HCT116 (cell line): ENCODE measurements at regions not wholly inside any gene's neighbourhood (a gene's known extent, or its start where the extent isn't known, plus 50 kb on each side); places are given as distances from the start of the nearest gene placed in this dataset.

Experiments
- ATAC-seq: fragments of 200-7000 bp; cut with Tn5 transposase; 2 replicates; pipeline ENCODE4 v1.9.1; 2020; ENCODE audit warnings: mild to moderate bottlenecking, moderate library complexity
- BruUV-seq: library from RNA; stranded (reverse); fragments of 400-500 nt; replicated peaks from 2 replicates; lab custom pipeline; 2021; lab: Mats Ljungman, UMichigan
- CTCF ChIA-PET: fragments of 300-600 bp; sonication (Branson Sonifier 250); formaldehyde crosslinking; loops from one replicate; lab custom pipeline; 2021; ENCODE audit warnings: antibody characterized with exemption; lab: Charles Lee
- POLR2A ChIA-PET: fragments of 300-600, 350-600 bp; sonication (Branson Sonifier 250); formaldehyde crosslinking; loops from one replicate; lab custom pipeline; 2021; ENCODE audit warnings: antibody characterized with exemption; lab: Charles Lee
- RAD21 ChIA-PET, 2 experiments: fragments of 300-600 bp; sonication (Branson Sonifier 250); formaldehyde crosslinking; loops; one replicate each; lab custom pipeline; 2023; ENCODE audit warnings: low total read pairs in 2 of 2; ENCODE audit not compliant: uncharacterized antibody in 2 of 2, unreplicated experiment in 2 of 2, low non-redundant PET in 1 of 2; lab: Charles Lee
- DNase-seq: peaks from one replicate; pipeline ENCODE4 v3.0.0-alpha.2; 2010; ENCODE audit warnings: low read depth, low spot score
- H2AFZ ChIP-seq: fragments of 200-600 bp; shearing (Covaris generic), sonication (generic); 2 replicates; pipeline ENCODE4 v1.6.1; 2017; ENCODE audit warnings: low read depth, mixed run types, mixed read lengths, antibody characterized with exemption, low read length; ENCODE audit not compliant: poor library complexity, severe bottlenecking
- H3K27ac ChIP-seq: 2 replicates; pipeline ENCODE4 v1.5.1; 2012; ENCODE audit warnings: low read depth, low read length
- H3K27me3 ChIP-seq: fragments of 200-600 bp; sonication (generic); 2 replicates; pipeline ENCODE4 v1.6.1; 2016; ENCODE audit warnings: mixed run types, low read length, mixed read lengths; ENCODE audit not compliant: insufficient read depth
- H3K36me3 ChIP-seq, 2 experiments: fragments of 200-500 bp in 1 of 2; fragments of 200-600 bp in 1 of 2; sonication (Bioruptor generic) in 1 of 2; sonication (generic) in 1 of 2; 2 replicates each; pipeline versions ENCODE4 v1.5.1 to v1.6.1; 2014 to 2016; ENCODE audit warnings: low read length in 2 of 2, inconsistent platforms in 1 of 2, mixed read lengths in 1 of 2, mixed run types in 1 of 2; ENCODE audit not compliant: insufficient read depth in 2 of 2, control insufficient read depth in 1 of 2
- H3K4me1 ChIP-seq, 2 experiments: fragments of 200-600 bp in 1 of 2; sonication (generic) in 1 of 2; 2 replicates each; pipeline versions ENCODE4 v1.5.1 to v1.6.1; 2012 to 2017; ENCODE audit warnings: low read length in 2 of 2, inconsistent platforms in 1 of 2, mild to moderate bottlenecking in 1 of 2, mixed read lengths in 1 of 2, mixed run types in 1 of 2, moderate library complexity in 1 of 2; ENCODE audit not compliant: insufficient read depth in 2 of 2, control insufficient read depth in 1 of 2
- H3K4me2 ChIP-seq: fragments of 200-600 bp; sonication (generic); 2 replicates; pipeline ENCODE4 v1.6.1; 2017; ENCODE audit warnings: mixed run types, low read length, mixed read lengths
- H3K4me3 ChIP-seq, 2 experiments: fragments of 200-600 bp in 1 of 2; sonication (generic) in 1 of 2; replicated peaks in 1 of 2; 2 replicates each; pipeline ENCODE4 v1.5.1; 2011 to 2016; ENCODE audit warnings: low read length in 2 of 2, control low read depth in 1 of 2, low read depth in 1 of 2, mild to moderate bottlenecking in 1 of 2, mixed read lengths in 1 of 2, mixed run types in 1 of 2
- H3K79me2 ChIP-seq: fragments of 200-600 bp; sonication (generic); 2 replicates; pipeline ENCODE4 v1.6.1; 2017; ENCODE audit warnings: mild to moderate bottlenecking, mixed run types, low read length, moderate library complexity, mixed read lengths; ENCODE audit not compliant: insufficient read depth
- H3K9ac ChIP-seq: fragments of 200-600 bp; sonication (generic); 2 replicates; pipeline ENCODE4 v1.6.1; 2016; ENCODE audit warnings: low read length, mixed read lengths
- H3K9me2 ChIP-seq: fragments of 200-600 bp; sonication (generic), shearing (Covaris generic); 2 replicates; pipeline ENCODE4 v1.6.1; 2017; ENCODE audit warnings: mixed run types, mild to moderate bottlenecking, moderate library complexity; ENCODE audit not compliant: insufficient read depth
- H3K9me3 ChIP-seq, 2 experiments: fragments of 200-500 bp in 1 of 2; fragments of 200-600 bp in 1 of 2; sonication (Bioruptor generic) in 1 of 2; sonication (generic) in 1 of 2; 2 replicates each; pipeline ENCODE4 v1.6.1; 2014 to 2017; ENCODE audit warnings: low read length in 2 of 2, mixed read lengths in 2 of 2, inconsistent platforms in 1 of 2, low read depth in 1 of 2, mild to moderate bottlenecking in 1 of 2, mixed run types in 1 of 2, moderate library complexity in 1 of 2; ENCODE audit not compliant: control insufficient read depth in 1 of 2, insufficient read depth in 1 of 2
- H4K20me1 ChIP-seq: fragments of 200-600 bp; sonication (generic), shearing (Covaris generic); 2 replicates; pipeline ENCODE4 v1.6.1; 2017; ENCODE audit warnings: mixed run types, mild to moderate bottlenecking, moderate library complexity; ENCODE audit not compliant: insufficient read depth
- CBX3 ChIP-seq: IDR thresholded peaks from 2 replicates; pipeline ENCODE4 v1.6.1; 2012; ENCODE audit warnings: low read depth
- CEBPB ChIP-seq: IDR thresholded peaks from 2 replicates; pipeline ENCODE4 v1.6.1; 2012; ENCODE audit warnings: low read depth
- EGR1 ChIP-seq: IDR thresholded peaks from 2 replicates; pipeline ENCODE4 v1.6.1; 2012; ENCODE audit warnings: low read depth
- EZH2phosphoT487 ChIP-seq: fragments of 200-600 bp; IDR thresholded peaks from 2 replicates; pipeline ENCODE4 v1.6.1; 2018; ENCODE audit warnings: antibody characterized with exemption, borderline replicate concordance
- FOSL1 ChIP-seq: IDR thresholded peaks from 2 replicates; pipeline ENCODE4 v1.6.1; 2012; ENCODE audit warnings: low read depth
- JUND ChIP-seq: IDR thresholded peaks from 2 replicates; pipeline ENCODE4 v1.6.1; 2012
- POLR2A ChIP-seq: IDR thresholded peaks from 2 replicates; pipeline ENCODE4 v1.7.0; 2011; ENCODE audit warnings: borderline replicate concordance; ENCODE audit not compliant: insufficient read depth, insufficient read length; ENCODE audit errors: extremely low read depth
- POLR2AphosphoS5 ChIP-seq: IDR thresholded peaks from 2 replicates; pipeline ENCODE4 v1.6.1; 2011; ENCODE audit warnings: mild to moderate bottlenecking, low read depth, low read length, moderate library complexity
- RAD21 ChIP-seq: IDR thresholded peaks from 2 replicates; pipeline ENCODE4 v1.6.1; 2012; ENCODE audit warnings: low read depth, mild to moderate bottlenecking
- SIN3A ChIP-seq: IDR thresholded peaks from 2 replicates; pipeline ENCODE4 v1.6.1; 2012; ENCODE audit warnings: low read depth
- YY1 ChIP-seq: IDR thresholded peaks from 2 replicates; pipeline ENCODE4 v1.6.1; 2011; ENCODE audit warnings: low read length, low read depth, moderate library complexity, mild to moderate bottlenecking; ENCODE audit not compliant: insufficient replicate concordance; ENCODE audit errors: extremely low read depth
- ZFX ChIP-seq: fragments of 450-650 bp; IDR thresholded peaks from 2 replicates; pipeline ENCODE4 v1.6.1; 2017
- intact Hi-C: fragments of 100-400 bp; cut with micrococcal nuclease; formaldehyde crosslinking; loops from 2 replicates; pipeline ENCODE4 v1.10.0; 2022
- TF ChIP-seq, protein P1 (sequence below): IDR thresholded peaks from 2 replicates; pipeline ENCODE4 v1.6.1; 2011; ENCODE audit warnings: mild to moderate bottlenecking, low read length, moderate library complexity; ENCODE audit not compliant: insufficient replicate concordance; ENCODE audit errors: extremely low read depth
- TF ChIP-seq, protein P2 (sequence below): IDR thresholded peaks from 2 replicates; pipeline ENCODE4 v1.6.1; 2012; ENCODE audit warnings: low read depth
- TF ChIP-seq, protein P3 (sequence below): IDR thresholded peaks from 2 replicates; pipeline ENCODE4 v1.6.1; 2012

DNA sequence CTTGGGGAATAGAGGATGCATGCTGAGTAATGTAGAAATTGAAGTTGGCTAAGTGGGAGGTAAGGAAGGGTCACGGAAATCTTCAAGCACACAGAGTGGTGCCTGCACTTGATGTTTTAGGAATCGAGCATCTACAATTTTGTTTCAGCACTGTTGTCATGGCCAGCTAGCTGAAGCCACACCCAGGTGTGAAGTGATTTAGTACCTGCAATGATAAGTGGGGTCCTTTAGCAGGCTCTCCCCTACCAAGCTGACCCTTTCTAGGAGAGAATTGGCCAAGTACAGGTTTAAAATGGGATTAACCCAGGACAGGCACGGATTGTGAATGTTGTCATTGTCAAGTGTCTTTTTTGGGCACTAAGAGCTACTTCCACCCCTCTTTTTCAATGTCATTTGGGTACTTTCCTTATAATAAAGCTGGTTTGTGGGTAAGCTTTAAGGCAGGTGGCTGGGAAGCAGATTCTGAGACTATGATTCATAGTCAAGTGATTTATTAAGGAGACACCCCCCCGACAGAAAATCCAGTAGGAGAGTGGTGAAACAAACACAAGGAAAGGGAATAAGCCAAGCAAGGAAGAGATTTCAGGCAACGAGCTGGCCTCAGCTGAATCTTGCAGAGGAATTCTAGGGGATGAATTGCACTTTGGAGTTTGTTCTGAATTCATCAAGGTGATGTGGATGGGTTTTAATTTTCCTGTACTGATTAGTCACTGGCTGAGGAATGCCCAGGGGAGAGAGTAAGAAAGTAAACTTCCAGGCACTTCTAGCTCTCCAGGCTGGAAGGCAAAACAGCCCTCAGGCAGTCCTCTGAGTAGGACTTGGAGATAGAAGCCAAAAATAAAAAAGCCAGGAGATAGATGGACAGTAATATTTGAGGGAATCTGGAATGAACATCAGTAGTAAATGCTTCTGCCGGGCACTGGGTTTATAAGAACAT, 1128.4 kb downstream of the SORCS3 start:
- Histone ChIP-seq H3K9me2 (no peaks in the 10 kb centered on the region), H2AFZ (no peak overlapping the region), H3K9me3 (peaks cover 32 to 33% of the 10 kb centered on the region in 2 experiments; a peak in 2 of 4 replicates), H3K4me1 (no peaks in the 10 kb centered on the region), H4K20me1 (no peaks in the 10 kb centered on the region), H3K27me3 (no peaks in the 10 kb centered on the region), H3K27ac (no peak overlapping the region), H3K9ac (no peak overlapping the region), H3K4me2 (no peak overlapping the region), H3K79me2 (no peaks in the 10 kb centered on the region), H3K4me3 (no peak overlapping the region), H3K36me3 (no peaks in the 10 kb centered on the region)
- TF ChIP-seq POLR2AphosphoS5 (no peak), JUND (no peak), YY1 (no peak), SIN3A (no peak), ZFX (no peak), EZH2phosphoT487 (no peak), FOSL1 (no peak), CEBPB (no peak), CBX3 (no peak), POLR2A (no peak), RAD21 (no peak), EGR1 (no peak)
- TF ChIP-seq, protein P1, sequence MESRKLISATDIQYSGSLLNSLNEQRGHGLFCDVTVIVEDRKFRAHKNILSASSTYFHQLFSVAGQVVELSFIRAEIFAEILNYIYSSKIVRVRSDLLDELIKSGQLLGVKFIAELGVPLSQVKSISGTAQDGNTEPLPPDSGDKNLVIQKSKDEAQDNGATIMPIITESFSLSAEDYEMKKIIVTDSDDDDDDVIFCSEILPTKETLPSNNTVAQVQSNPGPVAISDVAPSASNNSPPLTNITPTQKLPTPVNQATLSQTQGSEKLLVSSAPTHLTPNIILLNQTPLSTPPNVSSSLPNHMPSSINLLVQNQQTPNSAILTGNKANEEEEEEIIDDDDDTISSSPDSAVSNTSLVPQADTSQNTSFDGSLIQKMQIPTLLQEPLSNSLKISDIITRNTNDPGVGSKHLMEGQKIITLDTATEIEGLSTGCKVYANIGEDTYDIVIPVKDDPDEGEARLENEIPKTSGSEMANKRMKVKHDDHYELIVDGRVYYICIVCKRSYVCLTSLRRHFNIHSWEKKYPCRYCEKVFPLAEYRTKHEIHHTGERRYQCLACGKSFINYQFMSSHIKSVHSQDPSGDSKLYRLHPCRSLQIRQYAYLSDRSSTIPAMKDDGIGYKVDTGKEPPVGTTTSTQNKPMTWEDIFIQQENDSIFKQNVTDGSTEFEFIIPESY: no peak
- TF ChIP-seq, protein P2, sequence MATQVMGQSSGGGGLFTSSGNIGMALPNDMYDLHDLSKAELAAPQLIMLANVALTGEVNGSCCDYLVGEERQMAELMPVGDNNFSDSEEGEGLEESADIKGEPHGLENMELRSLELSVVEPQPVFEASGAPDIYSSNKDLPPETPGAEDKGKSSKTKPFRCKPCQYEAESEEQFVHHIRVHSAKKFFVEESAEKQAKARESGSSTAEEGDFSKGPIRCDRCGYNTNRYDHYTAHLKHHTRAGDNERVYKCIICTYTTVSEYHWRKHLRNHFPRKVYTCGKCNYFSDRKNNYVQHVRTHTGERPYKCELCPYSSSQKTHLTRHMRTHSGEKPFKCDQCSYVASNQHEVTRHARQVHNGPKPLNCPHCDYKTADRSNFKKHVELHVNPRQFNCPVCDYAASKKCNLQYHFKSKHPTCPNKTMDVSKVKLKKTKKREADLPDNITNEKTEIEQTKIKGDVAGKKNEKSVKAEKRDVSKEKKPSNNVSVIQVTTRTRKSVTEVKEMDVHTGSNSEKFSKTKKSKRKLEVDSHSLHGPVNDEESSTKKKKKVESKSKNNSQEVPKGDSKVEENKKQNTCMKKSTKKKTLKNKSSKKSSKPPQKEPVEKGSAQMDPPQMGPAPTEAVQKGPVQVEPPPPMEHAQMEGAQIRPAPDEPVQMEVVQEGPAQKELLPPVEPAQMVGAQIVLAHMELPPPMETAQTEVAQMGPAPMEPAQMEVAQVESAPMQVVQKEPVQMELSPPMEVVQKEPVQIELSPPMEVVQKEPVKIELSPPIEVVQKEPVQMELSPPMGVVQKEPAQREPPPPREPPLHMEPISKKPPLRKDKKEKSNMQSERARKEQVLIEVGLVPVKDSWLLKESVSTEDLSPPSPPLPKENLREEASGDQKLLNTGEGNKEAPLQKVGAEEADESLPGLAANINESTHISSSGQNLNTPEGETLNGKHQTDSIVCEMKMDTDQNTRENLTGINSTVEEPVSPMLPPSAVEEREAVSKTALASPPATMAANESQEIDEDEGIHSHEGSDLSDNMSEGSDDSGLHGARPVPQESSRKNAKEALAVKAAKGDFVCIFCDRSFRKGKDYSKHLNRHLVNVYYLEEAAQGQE: no peak
- TF ChIP-seq, protein P3, sequence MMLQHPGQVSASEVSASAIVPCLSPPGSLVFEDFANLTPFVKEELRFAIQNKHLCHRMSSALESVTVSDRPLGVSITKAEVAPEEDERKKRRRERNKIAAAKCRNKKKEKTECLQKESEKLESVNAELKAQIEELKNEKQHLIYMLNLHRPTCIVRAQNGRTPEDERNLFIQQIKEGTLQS: no peak
- POLR2A ChIA-PET: no interaction called here
- ATAC-seq (no peak), DNase-seq (no peak)
- intact Hi-C loops: no loop called here
- RAD21 ChIA-PET: no interaction called here
- CTCF ChIA-PET: no interaction called here
- no TSS peak for BruUV-seq
